ENCODE measurements at regions not wholly inside any gene's neighbourhood (a gene's known extent, or its start where the extent isn't known, plus 50 kb on each side); places are given as distances from the start of the nearest gene placed in this dataset.
"Not testable (repeated sequence)": the region's sequence is repeated elsewhere in the genome, so short reads cannot be mapped to it uniquely, and the experiment has no call there.

DNA sequence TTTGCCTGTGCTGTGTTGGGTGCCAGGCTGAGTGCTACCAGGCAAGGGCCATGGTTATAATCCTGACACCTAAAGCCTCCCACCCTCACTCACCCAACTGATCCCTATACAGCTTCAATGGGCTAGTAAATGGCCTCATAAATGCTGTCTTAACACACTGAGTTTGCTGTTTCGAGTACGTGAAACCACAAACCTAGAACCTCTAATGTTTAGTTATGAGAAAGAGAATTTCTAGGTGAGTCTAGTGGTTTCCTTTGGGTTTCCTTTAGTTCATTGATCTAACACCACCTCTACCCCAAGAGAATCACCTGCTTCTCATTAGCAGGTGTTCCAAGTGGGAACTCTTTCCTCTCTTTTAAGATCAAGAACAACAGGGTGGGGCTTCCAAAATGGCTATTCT lies 172.0 kb downstream of the MC4R start:
- DNase-seq = no peak

GRCh38 chr18:60199505-60199904 lies 173.1 kb downstream of the MC4R start:
- DNase-seq = no peak

DNA sequence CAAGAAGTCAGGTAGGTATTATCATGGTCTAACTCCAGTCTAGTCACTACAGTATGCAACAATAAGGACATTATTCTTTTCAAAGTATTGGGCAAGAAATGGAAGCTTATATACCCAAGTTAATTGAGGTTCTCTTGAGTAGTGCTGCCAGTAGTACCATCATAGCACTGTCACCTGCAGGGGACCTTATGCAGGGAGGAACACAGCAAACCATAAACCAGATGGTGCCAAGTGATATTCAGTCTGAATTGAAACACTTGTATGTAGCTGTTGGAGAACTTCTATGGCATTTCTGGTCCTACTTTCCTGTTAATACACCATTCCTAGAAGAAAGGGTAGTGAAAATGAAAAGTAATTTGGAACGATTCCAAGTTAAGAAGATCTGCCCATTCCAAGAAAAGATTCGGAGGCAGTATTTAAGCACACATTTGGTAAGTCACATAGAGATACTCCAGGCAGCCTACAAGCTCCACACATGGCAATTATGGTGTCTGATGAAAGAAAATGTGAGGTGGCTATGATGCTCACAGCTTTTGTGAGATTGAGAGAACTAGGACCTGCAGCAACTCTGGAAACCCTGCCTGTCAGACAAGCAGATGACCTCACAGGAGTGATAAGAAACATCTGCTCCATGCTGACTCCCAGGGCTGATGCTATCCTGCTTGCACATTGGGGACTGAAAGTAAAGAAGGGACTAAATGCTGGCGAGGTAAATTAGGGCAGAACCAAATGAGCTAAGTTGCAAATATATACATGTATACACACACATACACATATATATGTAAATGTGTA lies 174.7 kb downstream of the MC4R start:
- no peak for DNase-seq

- DNase-seq = no peak
Observed at GRCh38 chr18:60196836-60197606, 175.6 kb downstream of the MC4R start.

GRCh38 chr18:60193780-60194179 lies 178.8 kb downstream of the MC4R start:
- no peak for DNase-seq

- no peak for DNase-seq
Observed at GRCh38 chr18:60191926-60192325, 180.6 kb downstream of the MC4R start.

DNA sequence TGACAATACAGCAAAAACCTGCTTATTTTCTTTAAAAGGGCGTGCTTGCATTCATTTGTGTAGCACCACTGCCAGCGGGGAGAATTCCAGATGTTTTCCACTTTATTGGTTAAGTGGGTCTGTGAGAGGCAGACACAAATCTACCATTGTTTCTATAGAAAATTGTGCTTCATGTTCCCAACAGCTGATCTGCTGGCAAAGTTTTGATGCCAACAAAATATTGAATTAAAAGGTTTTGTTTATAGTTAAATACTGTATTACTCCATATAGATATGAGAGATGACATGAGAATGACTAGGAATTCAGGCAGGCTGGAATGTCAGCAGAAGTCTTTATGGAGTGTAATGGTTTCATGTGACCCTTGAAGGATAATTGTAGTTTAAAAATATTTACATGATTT lies 182.7 kb downstream of the MC4R start:
- DNase-seq = no peak

DNA sequence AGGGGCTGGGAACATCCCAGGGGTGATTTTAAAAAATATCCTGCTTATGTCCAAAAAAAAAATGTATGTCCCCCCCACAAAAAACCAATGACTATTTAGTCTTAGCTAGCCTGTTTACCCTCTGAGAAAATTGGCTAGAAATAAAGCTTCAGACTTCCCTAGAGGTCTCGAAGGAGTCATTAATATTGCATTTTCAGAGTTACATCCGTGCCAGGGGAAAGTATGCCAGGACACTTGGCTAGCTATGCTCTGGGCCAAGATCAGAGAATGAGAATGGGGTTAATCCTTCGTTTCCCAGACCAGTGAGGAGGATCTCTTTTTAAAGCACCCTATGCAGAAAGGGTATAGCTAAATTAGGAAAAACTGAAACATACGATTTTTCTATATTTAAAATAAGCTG lies 183.6 kb downstream of the MC4R start:
- DNase-seq = no peak

DNA sequence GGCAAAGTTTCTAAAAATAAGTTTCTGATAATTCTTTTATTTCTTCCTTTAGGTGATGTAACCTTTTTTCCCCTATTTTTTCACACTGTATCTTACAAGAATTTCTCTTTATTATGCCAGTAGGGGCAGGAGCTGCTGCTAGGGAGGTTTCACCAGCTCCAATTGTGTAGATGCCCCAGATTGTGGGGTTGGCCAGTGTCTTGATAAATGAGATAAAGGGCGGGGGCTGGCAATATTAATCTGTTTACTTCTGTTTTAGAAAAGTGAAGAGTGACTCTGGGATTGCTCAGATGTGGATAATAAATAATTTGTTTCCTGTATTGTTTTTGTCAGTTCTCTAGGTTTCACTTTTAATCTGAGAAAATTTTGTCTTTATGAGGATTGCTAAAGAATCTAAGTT lies 190.4 kb downstream of the MC4R start:
- no peak for DNase-seq

GRCh38 chr18:60180671-60181070 lies 191.9 kb downstream of the MC4R start:
- DNase-seq = no peak

- DNase-seq = not testable (repeated sequence)
Observed at GRCh38 chr18:60178224-60178623, 194.4 kb downstream of the MC4R start.

DNA sequence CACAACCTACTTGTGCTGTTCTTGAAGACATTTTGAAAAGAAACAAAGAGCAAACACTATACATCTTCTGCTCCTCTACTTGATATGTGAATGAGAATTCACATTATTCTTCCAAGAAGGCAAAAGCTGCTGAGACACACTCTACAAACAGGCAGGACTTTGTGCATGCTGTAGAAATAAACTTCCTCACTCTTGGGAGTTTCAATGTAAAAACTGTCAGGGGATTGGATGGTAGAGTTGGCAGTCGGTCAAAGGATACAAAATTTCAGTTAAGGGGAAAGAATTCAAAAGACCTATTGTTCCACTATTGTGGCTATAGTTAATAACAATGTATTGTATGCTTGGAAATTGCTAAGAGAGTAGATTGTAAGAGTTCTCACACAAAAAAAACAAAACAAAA lies 196.3 kb downstream of the MC4R start:
- no peak for DNase-seq

DNA sequence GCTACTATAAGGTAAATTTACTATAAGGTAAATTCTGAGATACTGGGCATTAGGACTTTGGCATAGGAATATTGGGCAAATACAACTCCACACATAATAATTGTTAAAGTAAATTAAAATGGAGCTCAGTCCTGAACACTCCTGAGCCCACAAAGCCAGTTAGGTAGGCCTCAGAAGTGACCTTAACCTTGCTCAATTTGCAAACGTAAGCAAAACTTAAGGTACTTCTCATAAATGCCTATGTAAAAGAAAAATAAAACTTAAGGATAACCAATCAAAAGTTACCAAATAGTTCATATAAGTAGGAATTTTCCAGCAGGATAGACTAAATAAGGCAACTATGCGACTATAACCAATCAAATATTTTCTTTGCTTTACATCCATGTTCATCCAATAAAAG lies 197.7 kb downstream of the MC4R start:
- DNase-seq = no peak

GRCh38 chr18:60172030-60172429 lies 200.5 kb downstream of the MC4R start:
- no peak for DNase-seq

- no peak for DNase-seq
Observed at GRCh38 chr18:60163622-60164021, 209.0 kb downstream of the MC4R start.

GRCh38 chr18:60162388-60162787 lies 210.2 kb downstream of the MC4R start:
- DNase-seq = no peak

DNA sequence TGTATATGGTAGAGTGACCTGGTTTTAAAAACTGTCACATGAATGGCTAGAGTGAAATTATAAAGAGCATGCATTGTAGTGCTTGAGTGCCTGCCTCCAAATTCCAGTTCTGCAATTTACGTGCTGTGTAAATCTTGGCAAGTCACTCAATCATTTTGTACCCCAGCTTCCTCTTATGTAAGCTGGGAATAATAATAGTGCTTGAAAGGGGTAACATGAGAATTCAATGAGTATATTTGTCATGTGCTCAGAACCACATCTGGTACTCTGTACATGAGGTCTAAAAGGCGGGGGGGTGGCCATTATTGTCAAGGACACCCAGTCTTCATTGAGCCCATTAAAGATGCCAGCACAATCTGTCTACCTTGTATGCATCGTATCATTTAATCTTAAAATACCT lies 214.8 kb downstream of the MC4R start:
- DNase-seq = no peak

GRCh38 chr18:60153376-60153775 lies 219.2 kb downstream of the MC4R start:
- no peak for DNase-seq

DNA sequence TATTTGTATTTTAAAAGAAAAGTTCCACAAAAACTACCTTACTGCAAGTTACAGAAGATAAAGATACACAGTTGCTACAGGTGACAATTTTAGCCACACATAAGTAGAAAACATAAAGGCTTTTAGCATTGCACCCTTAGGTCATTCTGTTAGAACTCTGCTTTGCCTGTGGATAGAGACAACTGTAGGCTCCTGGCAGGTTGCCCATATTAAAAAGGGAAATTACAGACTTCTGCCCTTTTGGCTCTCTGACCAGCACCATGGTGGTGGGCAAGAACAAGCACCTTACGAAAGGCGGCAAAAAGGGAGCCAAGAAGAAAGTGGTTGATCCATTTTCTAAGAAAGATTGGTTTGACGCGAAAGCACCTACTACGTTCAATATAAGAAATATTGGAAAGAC lies 223.3 kb downstream of the MC4R start:
- no peak for DNase-seq

DNA sequence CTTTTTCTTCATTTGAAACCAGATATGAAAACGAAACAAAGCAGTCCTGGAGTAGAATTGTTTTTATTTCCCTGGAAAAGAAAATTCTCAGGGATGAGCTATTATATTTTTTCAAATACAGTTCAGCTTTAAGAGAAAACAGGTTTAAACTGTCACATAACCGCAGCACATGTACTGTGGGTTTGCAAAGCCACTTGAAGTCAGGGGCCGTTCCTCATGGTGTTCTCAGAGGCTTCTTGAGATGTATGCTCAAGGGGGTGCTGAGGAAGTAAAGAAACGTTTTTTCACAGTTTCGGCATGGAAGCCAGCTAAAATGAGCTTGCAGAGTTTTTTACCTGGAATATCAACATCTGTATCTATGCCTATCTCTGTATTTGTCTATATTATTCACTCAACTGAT lies 225.3 kb downstream of the MC4R start:
- no peak for DNase-seq

DNA sequence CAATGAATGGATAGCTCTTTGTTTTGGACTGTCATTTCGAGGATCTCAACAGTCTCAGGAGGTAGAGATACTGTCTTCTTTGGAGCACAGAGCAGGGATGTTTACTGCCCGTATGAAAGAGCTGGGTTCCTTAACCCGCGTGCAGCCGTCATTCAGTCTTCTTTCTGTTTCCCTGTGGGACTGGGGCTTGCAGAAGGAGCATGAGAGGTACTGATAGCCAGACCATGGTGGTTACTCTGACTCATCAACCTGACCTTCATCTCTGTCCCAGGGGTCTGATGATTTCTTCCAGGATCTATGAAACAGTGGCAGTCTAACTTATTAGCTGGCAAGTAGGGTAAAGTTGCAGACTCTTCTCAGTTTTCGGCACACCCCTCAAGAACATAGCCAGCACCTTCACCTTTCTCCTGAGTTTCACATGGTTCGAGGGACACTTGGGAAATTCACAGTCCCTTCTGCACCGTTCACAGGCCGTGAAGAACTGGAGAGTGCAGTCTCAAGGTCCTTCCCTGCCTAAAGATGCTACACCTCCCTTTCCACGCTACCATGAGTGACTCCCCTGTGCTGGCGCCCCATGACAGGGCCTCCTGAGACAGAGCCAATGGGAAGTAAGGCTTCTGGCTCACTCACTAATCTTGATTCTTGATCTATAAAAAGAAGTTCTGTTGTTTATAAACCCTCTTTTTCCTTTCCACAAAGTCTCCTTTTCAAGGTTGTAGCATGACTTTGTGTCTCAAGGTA lies 226.2 kb downstream of the MC4R start:
- no peak for DNase-seq

DNA sequence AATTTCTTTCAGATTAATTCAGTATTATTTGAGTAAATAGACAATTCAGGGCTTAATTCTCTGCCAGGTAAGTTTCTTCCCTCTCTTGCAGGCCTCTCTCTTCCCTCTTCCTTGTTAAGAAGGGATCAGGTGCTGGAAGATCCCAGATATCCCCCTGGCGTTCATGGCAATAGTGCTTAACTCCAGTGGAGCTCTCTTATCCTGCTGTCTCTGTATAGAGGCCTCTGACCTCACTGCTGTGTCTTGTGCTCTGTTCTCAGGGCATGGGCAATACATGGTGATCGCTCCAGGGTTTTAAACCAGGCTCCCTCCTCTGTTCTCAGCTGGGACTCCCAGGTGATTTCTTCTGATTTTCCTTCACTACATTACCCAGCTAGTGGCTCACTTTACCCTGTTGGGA lies 226.8 kb downstream of the MC4R start:
- DNase-seq = no peak

- no peak for DNase-seq
Observed at GRCh38 chr18:60134806-60135205, 235.0 kb downstream of the PMAIP1 start.

GRCh38 chr18:60130284-60130683 lies 230.5 kb downstream of the PMAIP1 start:
- DNase-seq = no peak
